GM13977 (cell line): ENCODE measurements at regions not wholly inside any gene's neighbourhood (a gene's known extent, or its start where the extent isn't known, plus 50 kb on each side); places are given as distances from the start of the nearest gene placed in this dataset.

Experiments used
- DNase-seq: peaks from one replicate; pipeline ENCODE4 v3.0.0; 2012; ENCODE audit warnings: low spot score
- in situ Hi-C: fragments of 300-500 bp; cut with MboI; formaldehyde crosslinking; loops from one replicate; pipeline ENCODE4 v1.12.0; 2022; ENCODE audit warnings: low sequenced_read_pairs, low pct_unique_long_range_greater_than_20kb, mixed read lengths, inconsistent platforms; ENCODE audit not compliant: unreplicated experiment
- TF ChIP-seq, protein P1 (sequence below): IDR thresholded peaks from 2 replicates; pipeline ENCODE4 v1.5.1; 2012; ENCODE audit warnings: mild to moderate bottlenecking, control low read depth; ENCODE audit not compliant: insufficient read depth; ENCODE audit errors: extremely low read depth, missing control alignments

DNA sequence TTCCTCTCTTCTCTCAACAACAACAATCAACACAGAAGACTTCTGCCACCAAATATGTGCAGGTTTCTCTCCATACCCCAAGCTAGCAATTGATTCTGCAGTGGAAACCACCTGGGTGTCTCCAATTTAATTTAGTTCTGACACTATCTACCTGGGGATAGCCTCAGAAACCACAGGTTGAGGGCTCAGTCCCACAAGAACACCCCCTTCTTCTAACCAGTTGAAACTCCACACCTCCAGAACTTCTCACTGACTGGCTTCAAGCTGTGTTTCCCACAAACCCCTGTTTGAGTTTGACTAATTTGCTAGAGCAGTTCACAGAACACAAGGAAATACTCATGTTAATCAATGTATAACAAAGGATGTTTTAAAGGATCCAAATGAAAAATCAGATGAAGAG is 52.5 kb upstream of the SPTLC3 start:
- in situ Hi-C loops: no loop called here

DNA sequence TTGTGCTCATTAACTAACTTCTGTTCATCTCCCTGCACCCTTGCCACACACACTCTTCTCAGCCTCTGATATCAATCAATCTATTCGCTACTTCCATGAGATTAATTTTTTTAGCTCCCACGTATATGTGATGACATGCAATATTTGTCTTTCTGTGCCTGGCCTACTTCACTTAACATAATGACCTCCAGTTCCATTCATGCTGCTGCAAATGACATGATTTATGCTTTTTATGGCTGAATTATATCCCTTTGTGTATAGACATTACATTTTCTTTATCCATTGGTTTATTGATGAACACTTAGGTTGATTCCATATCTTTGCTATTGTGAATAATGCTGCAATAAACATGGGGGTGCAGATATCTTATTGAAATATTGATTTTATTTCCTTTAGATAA is 50.8 kb upstream of the SPTLC3 start:
- TF ChIP-seq, protein P1, sequence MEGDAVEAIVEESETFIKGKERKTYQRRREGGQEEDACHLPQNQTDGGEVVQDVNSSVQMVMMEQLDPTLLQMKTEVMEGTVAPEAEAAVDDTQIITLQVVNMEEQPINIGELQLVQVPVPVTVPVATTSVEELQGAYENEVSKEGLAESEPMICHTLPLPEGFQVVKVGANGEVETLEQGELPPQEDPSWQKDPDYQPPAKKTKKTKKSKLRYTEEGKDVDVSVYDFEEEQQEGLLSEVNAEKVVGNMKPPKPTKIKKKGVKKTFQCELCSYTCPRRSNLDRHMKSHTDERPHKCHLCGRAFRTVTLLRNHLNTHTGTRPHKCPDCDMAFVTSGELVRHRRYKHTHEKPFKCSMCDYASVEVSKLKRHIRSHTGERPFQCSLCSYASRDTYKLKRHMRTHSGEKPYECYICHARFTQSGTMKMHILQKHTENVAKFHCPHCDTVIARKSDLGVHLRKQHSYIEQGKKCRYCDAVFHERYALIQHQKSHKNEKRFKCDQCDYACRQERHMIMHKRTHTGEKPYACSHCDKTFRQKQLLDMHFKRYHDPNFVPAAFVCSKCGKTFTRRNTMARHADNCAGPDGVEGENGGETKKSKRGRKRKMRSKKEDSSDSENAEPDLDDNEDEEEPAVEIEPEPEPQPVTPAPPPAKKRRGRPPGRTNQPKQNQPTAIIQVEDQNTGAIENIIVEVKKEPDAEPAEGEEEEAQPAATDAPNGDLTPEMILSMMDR: no peak
- in situ Hi-C loops: no loop called here
- no peak for DNase-seq

More for the DNA sequence above, 52.5 kb upstream of the SPTLC3 start:
- TF ChIP-seq, protein P1: no peak
- DNase-seq: no peak
